H4 (cell line): ENCODE measurements at regions not wholly inside any gene's neighbourhood (a gene's known extent, or its start where the extent isn't known, plus 50 kb on each side); places are given as distances from the start of the nearest gene placed in this dataset.

ENCODE experiments used
- DNase-seq: peaks from one replicate; pipeline ENCODE4 v3.0.0-alpha.2; 2015; ENCODE audit warnings: low spot score

DNA sequence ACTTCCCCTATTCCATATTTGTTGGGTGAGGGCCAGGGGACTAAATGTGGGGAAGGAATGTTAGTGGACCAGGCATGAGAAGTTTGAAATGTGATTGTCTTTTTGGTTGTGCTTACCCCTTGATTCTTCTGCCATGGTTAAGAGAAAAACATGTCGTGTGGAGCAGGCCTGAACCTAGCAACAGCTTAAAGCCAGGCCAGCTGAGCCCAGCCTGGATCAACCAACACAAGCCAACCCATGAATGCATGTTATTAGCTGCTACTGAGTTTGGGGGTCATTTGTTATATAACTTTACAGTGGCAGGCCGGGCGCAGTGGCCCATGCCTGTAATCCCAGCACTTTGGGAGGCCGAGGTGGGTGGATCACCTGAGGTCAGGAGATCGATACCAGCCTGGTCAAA is 52.4 kb upstream of the TRIO start:
- no peak for DNase-seq

DNA sequence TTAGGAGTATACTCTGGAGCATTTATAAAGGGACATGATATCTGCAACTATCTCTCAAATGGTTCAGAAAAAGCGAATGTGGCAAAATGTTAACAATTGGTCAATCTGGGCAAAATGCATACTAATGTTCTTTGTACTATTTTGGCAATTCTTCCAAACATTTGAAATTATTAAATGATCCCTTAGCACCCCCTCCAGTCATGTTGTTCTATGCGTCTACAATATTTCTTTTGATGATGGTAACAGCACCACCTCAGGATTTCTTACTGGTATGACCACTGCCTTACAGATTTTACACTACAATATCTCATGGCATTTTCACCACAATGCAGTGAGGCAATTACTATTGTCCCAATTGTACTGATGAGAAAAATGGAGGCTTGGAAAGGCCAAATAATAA is 52.9 kb upstream of the TRIO start:
- no peak for DNase-seq

DNA sequence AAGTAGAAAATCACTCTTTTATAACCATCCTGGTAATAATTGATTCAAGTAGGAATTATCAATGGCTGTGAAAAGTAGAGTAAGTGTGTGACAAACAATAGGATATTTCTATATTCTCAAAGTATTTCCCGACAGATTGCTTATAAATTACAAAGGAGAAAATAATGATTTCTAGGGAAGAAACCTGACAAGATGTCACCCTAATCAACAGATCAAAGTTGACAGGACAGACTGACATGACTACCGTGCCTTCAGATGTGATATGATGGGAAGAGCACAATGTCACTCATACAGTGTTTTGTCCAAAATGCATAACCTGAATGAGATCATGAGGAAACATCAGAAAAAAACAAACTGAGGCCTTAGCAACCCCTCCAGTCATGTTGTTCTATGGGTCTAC is 53.9 kb upstream of the TRIO start:
- DNase-seq, result no peak

DNA sequence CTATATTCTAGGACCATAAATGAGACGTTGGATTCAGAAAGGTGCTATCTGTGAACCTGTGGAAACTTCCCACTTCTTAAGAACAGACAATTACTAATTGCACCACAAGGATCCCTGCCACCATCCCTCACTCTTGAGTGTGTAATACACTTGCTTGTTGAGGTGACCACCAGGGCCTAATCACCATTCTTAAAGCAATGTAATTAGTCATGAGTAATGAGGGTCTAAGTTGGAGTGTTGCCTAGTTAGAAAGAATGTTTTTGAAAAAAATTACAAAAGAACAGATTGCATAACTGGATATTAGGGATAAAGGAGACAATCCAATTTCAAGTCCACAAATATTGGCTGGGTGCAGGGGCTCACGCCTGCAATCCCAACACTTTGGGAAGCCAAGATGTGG is 56.9 kb upstream of the TRIO start:
- DNase-seq, result no peak

DNA sequence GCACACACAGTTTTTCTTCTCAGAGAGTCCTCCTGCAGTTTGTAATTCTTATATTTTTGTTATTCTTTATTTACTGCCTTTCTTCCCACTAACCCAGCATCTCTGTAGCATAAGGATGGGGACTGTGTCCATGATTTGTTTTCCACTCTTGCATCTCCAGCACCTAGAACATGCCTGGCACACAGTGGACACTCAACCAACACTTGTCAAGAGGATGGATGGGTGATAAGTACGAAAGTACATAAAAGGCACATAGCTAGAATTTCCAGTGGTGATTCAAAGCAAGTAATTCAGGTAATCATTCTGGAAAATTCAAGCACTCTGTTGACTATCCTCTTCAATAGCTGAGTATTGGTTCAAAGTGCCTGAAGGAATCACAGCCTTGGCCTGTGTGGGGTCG is 60.2 kb upstream of the TRIO start:
- DNase-seq, result no peak

DNA sequence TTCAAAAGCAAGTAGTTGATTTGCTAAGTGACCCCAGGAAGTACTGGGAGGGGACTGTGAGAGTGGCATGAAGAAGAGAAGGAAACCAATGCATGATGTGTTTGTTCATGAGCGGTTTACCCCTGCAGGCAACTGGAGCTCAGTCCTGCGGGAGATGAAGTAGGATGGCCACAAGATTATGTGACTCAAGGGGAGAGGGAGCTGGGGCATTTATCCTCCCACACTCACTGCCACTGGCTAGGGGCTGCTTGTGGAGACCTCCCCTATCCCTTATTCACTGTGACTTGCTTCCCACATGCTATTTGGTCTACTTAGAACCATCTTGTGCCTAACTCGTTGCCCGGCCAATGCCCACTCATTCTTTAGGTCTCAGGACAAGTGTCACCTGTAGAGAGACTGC is 60.6 kb upstream of the TRIO start:
- no peak for DNase-seq

DNA sequence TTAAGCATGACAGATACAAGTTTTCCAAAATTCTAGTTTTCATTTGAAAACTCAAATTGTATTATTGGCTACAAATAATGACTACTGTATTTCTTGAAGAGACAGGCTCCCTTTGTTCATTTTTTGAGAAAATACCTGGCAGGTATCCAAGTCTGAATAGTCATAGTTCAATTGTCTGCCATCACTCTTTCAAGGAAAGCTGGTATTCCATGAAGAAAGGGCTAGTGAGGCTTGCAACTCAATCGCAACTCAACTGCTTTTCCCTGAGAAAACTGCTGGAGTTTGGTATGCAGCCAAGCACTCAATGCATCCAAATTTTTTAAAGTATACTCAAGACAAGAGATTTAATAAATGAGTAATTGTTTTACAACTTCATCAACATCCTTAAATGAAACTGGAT is 61.4 kb upstream of the TRIO start:
- no peak for DNase-seq

DNA sequence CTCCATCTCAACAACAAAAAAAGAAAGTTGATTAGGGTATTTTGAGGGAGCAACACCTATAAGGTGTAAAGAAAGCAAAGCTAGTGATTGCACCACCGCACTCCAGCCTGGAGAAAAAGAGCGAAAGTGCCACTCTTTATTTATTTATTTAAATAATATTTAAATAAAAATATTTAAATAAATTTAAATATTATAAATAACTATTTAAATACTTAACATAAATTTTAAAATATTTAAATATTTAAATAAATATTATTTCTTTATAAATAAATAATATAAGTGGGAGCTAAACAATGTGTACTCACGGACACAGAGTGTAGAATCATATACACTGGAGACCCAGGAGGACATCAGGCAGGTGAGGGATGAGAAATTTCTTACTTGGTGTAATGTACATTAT is 64.4 kb upstream of the TRIO start:
- no peak for DNase-seq

DNA sequence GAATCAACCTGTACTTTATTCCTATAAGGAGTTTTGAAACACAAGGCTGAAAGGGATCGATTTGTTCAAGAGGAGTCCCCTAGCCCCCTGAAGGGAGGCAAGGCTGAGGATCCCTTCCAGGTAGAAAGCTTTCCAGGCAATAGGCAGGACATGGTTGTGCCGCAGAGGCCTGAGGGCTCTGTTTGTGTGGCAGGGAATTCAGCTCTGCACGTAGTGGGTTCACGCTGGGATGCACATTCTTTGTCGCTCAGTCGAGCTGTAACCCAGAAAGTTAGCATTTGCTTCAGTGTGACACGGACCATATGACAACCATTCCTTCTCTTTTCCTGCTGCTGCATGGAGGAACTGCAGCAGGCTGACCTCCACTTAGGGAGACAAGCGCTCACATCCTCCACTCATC is 65.6 kb upstream of the TRIO start:
- DNase-seq, result no peak

DNA sequence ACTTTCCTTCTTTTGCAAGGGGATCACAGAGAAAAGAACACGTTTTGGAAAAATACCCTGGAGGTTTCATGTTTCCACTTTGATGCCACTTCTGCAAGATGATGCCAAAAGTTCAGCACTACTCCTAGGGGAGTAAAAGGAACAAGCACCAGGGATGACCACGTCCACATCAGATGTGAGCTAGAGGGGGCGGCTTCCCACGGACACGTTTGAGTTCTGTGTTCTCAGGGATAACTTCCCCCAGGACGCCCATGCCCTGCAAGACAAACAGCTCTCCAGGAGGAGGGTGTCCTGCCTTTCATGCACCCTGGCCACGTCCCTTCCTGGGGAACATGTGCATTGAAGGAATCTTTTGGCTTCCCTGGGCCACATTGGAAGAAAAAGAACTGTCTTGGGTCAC is 66.6 kb upstream of the TRIO start:
- DNase-seq, result no peak

DNA sequence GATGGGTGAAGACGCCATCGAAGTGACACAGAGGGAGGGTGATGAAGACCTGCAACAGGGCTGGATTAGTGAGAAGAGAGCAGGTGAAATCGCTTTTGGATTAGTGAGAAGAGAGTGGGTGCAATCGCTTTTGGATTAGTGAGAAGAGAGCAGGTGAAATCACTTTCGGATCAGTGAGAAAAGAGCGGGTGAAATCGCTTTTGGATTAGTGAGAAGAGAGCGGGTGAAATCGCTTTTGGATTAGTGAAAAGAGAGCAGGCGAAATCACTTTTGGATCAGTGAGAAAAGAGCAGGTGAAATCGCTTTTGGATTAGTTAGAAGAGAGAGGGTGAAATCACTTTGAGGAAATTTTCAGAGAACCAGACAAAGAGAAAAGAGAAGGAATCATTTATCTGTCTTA is 67.2 kb upstream of the TRIO start:
- DNase-seq, result no peak

DNA sequence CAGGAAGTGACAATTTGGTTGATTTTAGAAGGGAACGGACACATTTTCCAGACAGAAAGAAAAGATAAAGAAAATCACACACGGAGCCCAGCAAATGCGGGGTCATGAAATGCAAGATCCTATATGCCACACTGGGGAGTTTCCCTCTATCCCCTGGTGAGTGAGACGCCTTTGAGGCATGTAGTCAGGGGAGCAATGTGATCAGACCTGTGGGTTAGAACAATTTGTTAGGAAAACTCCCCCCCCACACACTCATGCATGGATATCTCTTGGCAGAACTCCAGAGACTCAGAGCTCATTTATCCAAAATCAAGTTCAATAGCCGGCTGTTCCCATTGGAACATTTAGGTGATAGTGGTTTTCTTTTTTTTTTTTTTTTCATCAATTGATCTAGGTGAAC is 71.7 kb upstream of the TRIO start:
- no peak for DNase-seq

DNA sequence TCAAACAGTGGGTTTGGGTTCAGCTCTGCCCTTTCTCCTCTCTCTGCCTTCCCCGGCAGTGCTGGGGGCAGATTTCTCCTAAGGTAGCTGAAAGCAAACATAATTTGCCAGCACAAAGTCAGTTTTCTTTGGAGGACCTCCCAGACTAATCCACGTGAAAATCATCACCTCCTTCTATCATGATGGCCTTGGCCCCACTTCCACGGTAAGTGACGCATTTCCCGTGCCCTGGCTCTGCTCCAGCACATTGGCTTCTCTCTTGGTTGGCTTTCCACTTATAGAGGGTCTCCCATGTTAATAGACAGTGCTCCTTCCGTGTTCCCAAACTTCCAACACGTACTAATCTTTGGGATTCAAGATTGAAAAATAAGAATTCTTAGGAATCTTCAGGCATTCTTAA is 74.1 kb upstream of the TRIO start:
- no peak for DNase-seq

DNA sequence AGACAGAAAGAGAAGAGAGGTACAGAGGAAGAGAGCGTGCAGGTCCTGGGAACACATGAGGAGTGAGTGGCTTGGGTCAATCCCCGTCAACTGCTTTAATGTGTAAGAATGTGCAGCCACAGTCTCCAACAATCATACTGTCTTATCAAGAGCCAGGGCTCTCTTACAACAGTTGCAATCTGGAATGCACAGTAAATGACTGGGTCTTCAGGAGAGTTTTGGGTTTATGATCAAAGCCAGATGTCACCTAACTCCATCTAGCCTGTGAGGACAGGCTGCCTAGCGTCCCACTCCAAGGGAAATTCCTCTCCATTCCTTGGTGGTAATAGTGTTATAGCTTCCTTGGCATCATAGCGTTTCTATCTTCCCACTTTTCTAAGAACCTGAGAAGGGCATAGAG is 75.0 kb upstream of the TRIO start:
- DNase-seq, result no peak

DNA sequence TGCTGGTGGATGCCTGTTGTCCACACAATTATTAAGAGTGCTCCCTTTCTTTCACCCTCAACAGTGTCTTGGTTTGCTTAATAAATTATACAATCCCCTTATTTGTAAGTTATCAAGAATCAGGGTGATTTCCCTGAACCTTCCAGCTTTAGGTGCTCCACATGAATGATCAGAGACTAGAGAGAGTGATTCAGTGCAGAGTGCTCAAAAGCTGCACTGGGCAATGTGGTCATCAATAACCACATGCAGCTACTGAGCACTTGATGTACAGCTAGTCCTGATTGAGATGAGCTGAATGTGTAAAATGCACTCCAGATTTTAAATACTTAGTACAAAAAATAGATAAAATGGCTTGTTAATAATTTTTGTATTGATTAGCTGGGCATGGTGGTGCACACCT is 76.8 kb upstream of the TRIO start:
- DNase-seq, result no peak

DNA sequence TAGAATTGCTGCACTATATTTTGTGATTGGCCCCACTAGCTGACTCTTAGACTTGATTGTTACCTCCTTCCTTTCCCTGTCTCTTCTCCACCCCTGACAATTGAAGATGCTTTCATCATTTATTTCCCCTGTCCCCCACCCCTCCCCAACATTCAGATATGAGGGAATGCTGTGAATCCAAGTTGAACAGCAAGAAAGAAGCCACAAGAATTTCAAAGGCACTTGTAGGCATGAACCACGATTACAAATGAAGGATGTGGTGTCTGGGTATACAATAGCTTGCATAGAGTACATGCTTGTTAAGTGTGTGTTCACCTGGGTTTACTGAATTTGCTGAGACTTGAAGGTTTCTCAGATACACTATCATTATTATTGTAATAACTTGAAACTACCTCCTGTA is 78.3 kb upstream of the TRIO start:
- DNase-seq, result no peak

DNA sequence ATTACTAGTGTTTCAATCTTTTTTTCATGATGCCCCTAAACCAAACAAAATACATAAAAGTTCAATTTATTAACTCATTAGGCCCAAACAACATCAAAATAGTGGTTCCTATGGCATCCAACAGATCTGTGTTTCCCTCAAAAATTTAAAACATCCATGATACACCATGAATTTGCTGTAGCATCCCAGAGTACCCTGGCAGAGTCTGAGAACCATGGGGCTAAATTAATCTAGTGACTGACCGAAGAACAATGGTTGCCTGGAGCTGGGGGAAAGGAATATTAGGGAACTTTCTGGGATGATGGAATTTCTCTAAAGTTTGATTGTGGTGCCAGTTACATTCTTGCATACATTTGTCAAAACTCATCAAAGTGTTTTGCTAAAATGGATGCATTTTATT is 79.5 kb upstream of the TRIO start:
- DNase-seq, result no peak

DNA sequence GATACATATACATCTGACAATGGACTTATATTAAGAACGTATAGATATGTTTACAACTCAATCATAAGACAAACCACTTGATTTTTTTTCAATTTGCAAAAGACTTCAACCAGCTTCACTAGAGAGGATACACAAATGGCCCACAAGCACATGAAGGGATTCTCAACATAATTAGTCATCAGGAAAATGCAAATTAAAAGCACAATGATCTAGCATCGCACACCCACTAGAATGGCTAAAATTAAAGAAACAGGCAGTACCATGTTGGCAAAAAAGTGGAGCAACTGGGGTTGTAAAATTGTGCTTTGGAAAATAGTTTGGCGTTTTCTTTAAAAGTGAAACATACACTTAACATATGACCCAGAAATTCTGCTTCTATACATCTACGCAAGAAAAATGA is 80.0 kb upstream of the TRIO start:
- DNase-seq, result no peak

DNA sequence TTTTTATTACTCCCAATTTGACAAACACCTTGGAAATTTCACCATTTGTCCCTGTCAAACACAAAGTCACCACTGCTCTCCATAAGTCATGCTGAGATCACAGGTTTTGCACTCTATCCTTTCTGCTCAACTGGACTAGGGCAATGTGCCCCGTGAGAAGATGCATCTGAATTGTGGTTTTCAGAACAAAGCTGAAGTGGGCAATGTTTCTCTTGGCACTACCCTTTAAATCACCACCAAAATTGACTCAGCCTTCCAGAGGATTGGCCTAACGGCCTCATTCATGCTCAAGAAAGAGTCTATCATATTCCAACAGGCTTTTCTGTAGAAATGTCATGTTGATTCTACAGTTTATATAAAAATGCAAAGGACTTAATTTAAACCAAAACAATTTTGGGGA is 81.0 kb upstream of the TRIO start:
- no peak for DNase-seq

DNA sequence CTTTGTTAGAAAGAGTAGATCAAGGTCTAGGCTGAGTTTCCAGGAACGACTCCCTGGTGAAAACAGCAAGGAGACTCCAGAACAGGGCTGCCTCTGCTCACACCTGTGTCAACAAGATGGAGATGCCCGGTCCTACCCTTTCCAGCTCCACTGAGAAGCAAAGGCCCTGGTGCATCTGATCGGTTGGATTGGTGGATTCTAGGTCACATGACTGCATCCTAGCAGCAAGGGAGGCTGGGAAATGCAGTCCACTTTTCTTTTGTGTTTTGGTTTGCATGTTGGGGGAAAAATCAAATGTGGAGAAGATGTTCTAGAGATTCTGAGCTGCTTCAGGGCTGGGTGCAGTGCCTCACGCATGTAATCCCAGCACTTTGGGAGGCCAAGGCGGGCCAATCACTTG is 82.0 kb upstream of the TRIO start:
- no peak for DNase-seq

DNA sequence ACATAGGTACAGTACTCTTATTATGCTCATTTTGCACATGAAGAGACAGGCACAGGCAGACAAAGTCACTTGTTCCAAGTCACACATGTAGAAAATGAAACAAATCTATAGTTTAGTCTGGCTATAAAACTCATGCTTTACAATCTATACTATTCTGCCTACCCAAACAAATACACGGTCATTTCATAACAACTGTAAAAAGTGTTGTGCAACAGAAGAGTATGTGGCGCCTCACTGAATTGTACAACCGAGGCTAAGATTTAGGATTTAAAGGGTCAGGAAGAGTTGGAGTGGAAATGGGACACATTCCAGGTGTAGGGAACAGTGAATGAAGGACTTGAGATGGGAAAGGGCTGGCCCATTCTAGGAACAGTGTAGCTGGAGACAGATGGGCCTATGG is 82.9 kb upstream of the TRIO start:
- DNase-seq, result no peak

DNA sequence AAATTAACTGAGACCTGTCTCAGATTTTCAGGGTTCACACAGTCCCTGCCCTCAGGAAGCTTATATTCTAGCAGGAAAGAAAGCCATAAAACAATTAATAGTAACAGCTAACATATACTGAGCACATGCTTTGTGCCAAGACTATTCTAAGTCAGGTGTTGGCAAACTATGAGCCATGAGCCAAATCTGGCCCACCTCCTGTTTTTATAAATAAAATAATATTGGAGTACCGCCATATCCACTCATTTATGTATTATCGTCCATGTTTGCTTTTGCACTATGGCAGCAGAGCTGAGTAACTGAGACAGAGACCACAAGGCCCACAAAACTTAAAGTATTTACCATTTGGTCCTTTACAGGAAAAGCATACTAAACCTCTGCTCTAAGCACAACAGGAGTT is 83.3 kb upstream of the TRIO start:
- no peak for DNase-seq

DNA sequence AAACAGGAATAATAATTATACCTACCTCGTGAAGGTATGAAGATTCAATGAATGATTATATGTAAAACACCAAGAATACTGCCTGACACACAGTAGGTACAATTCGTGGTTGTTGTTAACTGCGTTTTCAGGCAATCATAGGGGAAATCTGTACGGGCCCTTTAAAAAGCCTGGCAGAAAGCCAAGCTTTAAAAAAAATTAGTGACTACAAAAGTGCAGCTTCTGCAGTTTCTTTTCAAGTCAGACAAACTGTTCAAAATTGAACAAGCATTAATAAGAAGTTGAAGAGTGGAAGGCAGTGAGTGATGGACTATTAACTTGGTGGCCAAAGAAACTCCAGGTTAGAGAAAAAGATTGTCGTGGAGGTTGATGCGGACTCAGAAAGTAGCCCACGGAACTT is 85.9 kb upstream of the TRIO start:
- no peak for DNase-seq

DNA sequence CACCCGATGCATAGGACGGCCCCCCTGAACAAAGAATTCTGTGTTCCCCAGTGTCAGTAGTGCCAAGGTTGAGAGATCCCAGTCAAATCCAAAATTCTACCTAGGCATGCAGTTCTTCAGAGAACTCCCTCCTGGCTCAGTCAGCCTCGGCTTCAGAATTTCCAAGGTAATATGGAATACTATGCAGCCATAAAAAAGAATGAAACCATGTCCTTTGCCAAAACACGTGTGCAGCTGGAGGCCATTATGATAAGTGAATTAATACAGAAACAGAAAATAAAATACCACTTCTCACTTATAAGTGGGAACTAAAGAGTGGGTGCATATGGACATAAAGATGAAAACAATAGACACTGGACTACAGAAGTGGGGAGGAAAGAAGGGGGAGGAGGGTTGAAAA is 87.1 kb upstream of the TRIO start:
- no peak for DNase-seq
